ENCODE measurements at regions not wholly inside any gene's neighbourhood (a gene's known extent, or its start where the extent isn't known, plus 50 kb on each side); places are given as distances from the start of the nearest gene placed in this dataset.

GRCh38 chr22:27228771-27229170 is 571.4 kb downstream of the MIAT start:
- TF ChIP-seq CTCF (conservative IDR thresholded peaks at IDR 0.05) = no peak

GRCh38 chr22:27230189-27230588 is 571.4 kb downstream of the MN1 start:
- Mint-ChIP-seq H3K27me3 (ENCODE audit: low read depth) (peaks cover 2% of the 10 kb centered on the region), H3K27ac (ENCODE audit: unreplicated experiment) (no peak overlapping the region), H3K36me3 (ENCODE audit: low read depth) (no peaks in the 10 kb centered on the region), H3K4me1 (peaks cover 7% of the 10 kb centered on the region), H3K4me3 (no peak overlapping the region), H3K9me3 (peaks cover 3% of the 10 kb centered on the region)
- TF ChIP-seq CTCF (conservative IDR thresholded peaks at IDR 0.05) = no peak
- DNase-seq (ENCODE audit: low read depth, low spot score) = no peak

More at GRCh38 chr22:27228771-27229170, 571.4 kb downstream of the MIAT start:
- DNase-seq (ENCODE audit: low read depth, low spot score) = no peak
- H3K36me3 Mint-ChIP-seq (ENCODE audit: low read depth) = no peaks in the 10 kb centered on the region
- H3K4me3 Mint-ChIP-seq = no peak overlapping the region
- H3K4me1 Mint-ChIP-seq = peaks cover 7% of the 10 kb centered on the region
- H3K27ac Mint-ChIP-seq (ENCODE audit: unreplicated experiment) = no peak overlapping the region
- peaks cover 3% of the 10 kb centered on the region for H3K9me3 Mint-ChIP-seq
- no peaks in the 10 kb centered on the region for H3K27me3 Mint-ChIP-seq (ENCODE audit: low read depth)

- Mint-ChIP-seq H3K27me3 (ENCODE audit: low read depth) (peaks cover 2% of the 10 kb centered on the region), H3K36me3 (ENCODE audit: low read depth) (no peaks in the 10 kb centered on the region), H3K9me3 (peaks cover 3% of the 10 kb centered on the region), H3K27ac (ENCODE audit: unreplicated experiment) (no peak overlapping the region), H3K4me1 (peaks cover 7% of the 10 kb centered on the region), H3K4me3 (no peak overlapping the region)
- no peak for TF ChIP-seq CTCF (conservative IDR thresholded peaks at IDR 0.05)
- no peak for DNase-seq (ENCODE audit: low read depth, low spot score)
Measured at GRCh38 chr22:27231266-27231665, 570.3 kb downstream of the MN1 start.

- TF ChIP-seq CTCF (conservative IDR thresholded peaks at IDR 0.05) = no peak
- Mint-ChIP-seq H3K27ac (ENCODE audit: unreplicated experiment) (peak overlapping the region; percentile 69), H3K4me3 (no peak overlapping the region), H3K27me3 (ENCODE audit: low read depth) (peaks cover 2% of the 10 kb centered on the region), H3K4me1 (peaks cover 11% of the 10 kb centered on the region), H3K36me3 (ENCODE audit: low read depth) (no peaks in the 10 kb centered on the region), H3K9me3 (peaks cover 3% of the 10 kb centered on the region)
- no peak for DNase-seq (ENCODE audit: low read depth, low spot score)
Measured at GRCh38 chr22:27232077-27232476, 569.5 kb downstream of the MN1 start.

GRCh38 chr22:27237080-27237741 is 564.3 kb downstream of the MN1 start:
- TF ChIP-seq CTCF (conservative IDR thresholded peaks at IDR 0.05) = no peak
- no peak for DNase-seq (ENCODE audit: low read depth, low spot score)
- no peak overlapping the region for H3K27ac Mint-ChIP-seq (ENCODE audit: unreplicated experiment)
- H3K27me3 Mint-ChIP-seq (ENCODE audit: low read depth) = peaks cover 2% of the 10 kb centered on the region
- H3K36me3 Mint-ChIP-seq (ENCODE audit: low read depth) = no peaks in the 10 kb centered on the region
- H3K9me3 Mint-ChIP-seq = no peaks in the 10 kb centered on the region
- no peak overlapping the region for H3K4me3 Mint-ChIP-seq
- peaks cover 17% of the 10 kb centered on the region for H3K4me1 Mint-ChIP-seq
